Stomach (tissue), 4 donors: ENCODE measurements at regions not wholly inside any gene's neighbourhood (a gene's known extent, or its start where the extent isn't known, plus 50 kb on each side); places are given as distances from the start of the nearest gene placed in this dataset.

ENCODE experiments used
- CTCF ChIP-seq, 7 experiments: fragments of 450-650 bp in 4 of 7; fragments of 200-600 bp in 3 of 7; sonication (generic) in 3 of 7; IDR thresholded peaks; one replicate each; pipeline ENCODE4 v1.5.1; 2016 to 2019; ENCODE audit warnings: antibody characterized with exemption in 7 of 7, control low read depth in 2 of 7, mild to moderate bottlenecking in 1 of 7
- POLR2A ChIP-seq, 4 donors: fragments of 450-650 bp; IDR thresholded peaks; one replicate each; pipeline ENCODE4 v1.6.1; 2016; ENCODE audit warnings: antibody characterized with exemption in 4 of 4, control low read depth in 2 of 4, mild to moderate bottlenecking in 1 of 4, moderate library complexity in 1 of 4

DNA sequence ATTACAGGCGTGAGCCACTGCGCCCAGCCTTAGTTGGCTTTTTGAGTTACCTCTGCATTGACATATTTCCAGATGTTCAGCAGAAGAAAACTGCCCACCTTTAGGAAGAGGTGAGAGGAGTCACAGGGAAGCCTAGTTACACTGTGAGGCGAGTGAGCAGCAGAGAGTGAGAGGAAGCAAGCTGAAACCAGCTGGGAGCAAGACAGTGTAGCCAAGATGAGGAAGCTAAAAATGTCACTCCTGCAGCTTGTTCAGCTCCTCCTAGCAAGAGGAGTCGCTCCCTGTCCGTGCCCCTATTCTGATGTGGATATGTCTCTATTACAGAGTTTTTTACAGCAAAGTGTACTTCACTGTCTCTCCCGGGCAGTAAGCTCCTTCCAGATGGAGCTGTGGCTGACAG, 127.6 kb downstream of the GXYLT1 start:
- no peak for TF ChIP-seq CTCF (IDR thresholded peaks at IDR 0.05)
- no peak for TF ChIP-seq POLR2A (IDR thresholded peaks at IDR 0.05)
